HS-5 (cell line): ENCODE measurements at regions not wholly inside any gene's neighbourhood (a gene's known extent, or its start where the extent isn't known, plus 50 kb on each side); places are given as distances from the start of the nearest gene placed in this dataset.

Experiments
- DNase-seq: peaks from one replicate; pipeline ENCODE4 v3.0.0-alpha.2; 2012; ENCODE audit warnings: low read depth

GRCh38 chr16:80418517-80419355 is 122.1 kb upstream of the DYNLRB2 start:
- DNase-seq = no peak

GRCh38 chr16:80417706-80418271 is 123.0 kb upstream of the DYNLRB2 start:
- DNase-seq = no peak

- DNase-seq = no peak
Measured at GRCh38 chr16:80408014-80408413, 132.8 kb upstream of the DYNLRB2 start.

GRCh38 chr16:80407265-80407987 is 133.4 kb upstream of the DYNLRB2 start:
- no peak for DNase-seq

- DNase-seq = no peak
Measured at GRCh38 chr16:80404847-80405246, 135.9 kb upstream of the DYNLRB2 start.

GRCh38 chr16:80403894-80404293 is 136.9 kb upstream of the DYNLRB2 start:
- no peak for DNase-seq

GRCh38 chr16:80390871-80391489 is 149.8 kb upstream of the DYNLRB2 start:
- no peak for DNase-seq

- no peak for DNase-seq
Measured at GRCh38 chr16:80390046-80390445, 150.7 kb upstream of the DYNLRB2 start.

GRCh38 chr16:80389338-80389737 is 151.5 kb upstream of the DYNLRB2 start:
- DNase-seq = no peak

GRCh38 chr16:80387318-80387921 is 153.4 kb upstream of the DYNLRB2 start:
- DNase-seq = no peak

GRCh38 chr16:80384862-80385261 is 155.9 kb upstream of the DYNLRB2 start:
- DNase-seq = no peak

GRCh38 chr16:80380514-80380913 is 160.3 kb upstream of the DYNLRB2 start:
- no peak for DNase-seq

- no peak for DNase-seq
Measured at GRCh38 chr16:80377096-80377956, 163.5 kb upstream of the DYNLRB2 start.

- no peak for DNase-seq
Measured at GRCh38 chr16:80375973-80376372, 164.8 kb upstream of the DYNLRB2 start.

GRCh38 chr16:80375513-80375912 is 165.3 kb upstream of the DYNLRB2 start:
- DNase-seq = no peak

- no peak for DNase-seq
Measured at GRCh38 chr16:80372341-80372740, 168.5 kb upstream of the DYNLRB2 start.

- DNase-seq = no peak
Measured at GRCh38 chr16:80369138-80369958, 171.4 kb upstream of the DYNLRB2 start.

- no peak for DNase-seq
Measured at GRCh38 chr16:80367037-80367658, 173.6 kb upstream of the DYNLRB2 start.

- no peak for DNase-seq
Measured at GRCh38 chr16:80366023-80366422, 174.8 kb upstream of the DYNLRB2 start.

- DNase-seq = no peak
Measured at GRCh38 chr16:80362816-80363215, 178.0 kb upstream of the DYNLRB2 start.
